Osteoblast (primary cell): ENCODE measurements at regions not wholly inside any gene's neighbourhood (a gene's known extent, or its start where the extent isn't known, plus 50 kb on each side); places are given as distances from the start of the nearest gene placed in this dataset.

Experiments
- DNase-seq: peaks from one replicate; pipeline ENCODE4 v3.0.0; 2011; ENCODE audit warnings: low spot score, mixed read lengths; ENCODE audit not compliant: insufficient read length; ENCODE audit errors: missing footprints
- H2AFZ ChIP-seq: 2 replicates; pipeline ENCODE4 v1.6.0; 2011; ENCODE audit warnings: mild to moderate bottlenecking, low read length
- H3K27ac ChIP-seq: 2 replicates; pipeline ENCODE4 v1.5.1; 2011; ENCODE audit warnings: mild to moderate bottlenecking, low read depth, low read length, moderate library complexity
- H3K27me3 ChIP-seq: 2 replicates; pipeline ENCODE4 v1.6.0; 2012; ENCODE audit warnings: mild to moderate bottlenecking, control low read depth, inconsistent platforms, low read length, moderate library complexity; ENCODE audit not compliant: insufficient read depth
- H3K36me3 ChIP-seq: 2 replicates; pipeline ENCODE4 v1.5.1; 2011; ENCODE audit warnings: mild to moderate bottlenecking, low read length, control low read depth, moderate library complexity; ENCODE audit not compliant: insufficient read depth
- H3K4me1 ChIP-seq: 2 replicates; pipeline ENCODE4 v1.5.1; 2011; ENCODE audit warnings: mild to moderate bottlenecking, low read length, control low read depth, moderate library complexity; ENCODE audit not compliant: insufficient read depth
- H3K4me2 ChIP-seq: 2 replicates; pipeline ENCODE4 v1.6.0; 2011; ENCODE audit warnings: mild to moderate bottlenecking, low read length; ENCODE audit not compliant: insufficient read depth
- H3K4me3 ChIP-seq: fragments of 200-600 bp; sonication (generic); 3 replicates; pipeline ENCODE4 v1.5.1; 2012; ENCODE audit warnings: mild to moderate bottlenecking, low read length, inconsistent platforms; ENCODE audit not compliant: insufficient read depth
- H3K79me2 ChIP-seq: 2 replicates; pipeline ENCODE4 v1.6.0; 2012; ENCODE audit warnings: mild to moderate bottlenecking, low read length, control low read depth, inconsistent platforms; ENCODE audit not compliant: insufficient read depth
- H3K9me3 ChIP-seq: 2 replicates; pipeline ENCODE4 v1.5.1; 2011; ENCODE audit warnings: low read depth, low read length, control low read depth
- H4K20me1 ChIP-seq: 2 replicates; pipeline ENCODE4 v1.6.0; 2012; ENCODE audit warnings: mild to moderate bottlenecking, low read length, control low read depth; ENCODE audit not compliant: insufficient read depth
- TF ChIP-seq, protein P1 (sequence below): IDR thresholded peaks from 2 replicates; pipeline ENCODE4 v1.5.1; 2011; ENCODE audit warnings: mild to moderate bottlenecking, low read depth, low read length, moderate library complexity; ENCODE audit errors: extremely low read depth

DNA sequence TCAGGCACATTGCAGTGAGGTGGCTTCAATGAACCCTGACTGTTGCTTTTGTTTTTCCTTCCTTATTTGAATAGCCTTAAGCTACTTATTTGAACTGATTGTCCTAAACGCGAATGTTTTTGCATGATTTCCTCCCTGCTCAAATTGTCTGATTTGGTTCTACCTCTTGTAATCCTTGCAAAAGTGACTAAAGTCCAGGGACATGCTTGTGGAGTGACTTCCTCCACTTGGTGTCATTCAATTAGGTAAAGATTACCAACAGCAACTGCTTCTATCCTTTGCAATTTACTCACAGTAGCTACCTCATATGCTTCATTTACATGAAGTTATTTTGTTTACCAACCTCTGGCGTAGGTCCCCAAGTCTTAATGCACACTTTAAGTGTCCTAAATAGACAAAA is 295.9 kb upstream of the TMEM229A start:
- no peaks in the 10 kb centered on the region for H3K9me3 ChIP-seq
- H4K20me1 ChIP-seq: no peaks in the 10 kb centered on the region
- TF ChIP-seq, protein P1, sequence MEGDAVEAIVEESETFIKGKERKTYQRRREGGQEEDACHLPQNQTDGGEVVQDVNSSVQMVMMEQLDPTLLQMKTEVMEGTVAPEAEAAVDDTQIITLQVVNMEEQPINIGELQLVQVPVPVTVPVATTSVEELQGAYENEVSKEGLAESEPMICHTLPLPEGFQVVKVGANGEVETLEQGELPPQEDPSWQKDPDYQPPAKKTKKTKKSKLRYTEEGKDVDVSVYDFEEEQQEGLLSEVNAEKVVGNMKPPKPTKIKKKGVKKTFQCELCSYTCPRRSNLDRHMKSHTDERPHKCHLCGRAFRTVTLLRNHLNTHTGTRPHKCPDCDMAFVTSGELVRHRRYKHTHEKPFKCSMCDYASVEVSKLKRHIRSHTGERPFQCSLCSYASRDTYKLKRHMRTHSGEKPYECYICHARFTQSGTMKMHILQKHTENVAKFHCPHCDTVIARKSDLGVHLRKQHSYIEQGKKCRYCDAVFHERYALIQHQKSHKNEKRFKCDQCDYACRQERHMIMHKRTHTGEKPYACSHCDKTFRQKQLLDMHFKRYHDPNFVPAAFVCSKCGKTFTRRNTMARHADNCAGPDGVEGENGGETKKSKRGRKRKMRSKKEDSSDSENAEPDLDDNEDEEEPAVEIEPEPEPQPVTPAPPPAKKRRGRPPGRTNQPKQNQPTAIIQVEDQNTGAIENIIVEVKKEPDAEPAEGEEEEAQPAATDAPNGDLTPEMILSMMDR: no peak
- H3K4me1 ChIP-seq: no peaks in the 10 kb centered on the region
- no peak overlapping the region for H3K4me2 ChIP-seq
- no peaks in the 10 kb centered on the region for H3K36me3 ChIP-seq
- H3K79me2 ChIP-seq: no peaks in the 10 kb centered on the region
- no peak overlapping the region for H3K4me3 ChIP-seq
- H3K27ac ChIP-seq: no peak overlapping the region
- no peaks in the 10 kb centered on the region for H3K27me3 ChIP-seq
- H2AFZ ChIP-seq: no peak overlapping the region
- DNase-seq: no peak

DNA sequence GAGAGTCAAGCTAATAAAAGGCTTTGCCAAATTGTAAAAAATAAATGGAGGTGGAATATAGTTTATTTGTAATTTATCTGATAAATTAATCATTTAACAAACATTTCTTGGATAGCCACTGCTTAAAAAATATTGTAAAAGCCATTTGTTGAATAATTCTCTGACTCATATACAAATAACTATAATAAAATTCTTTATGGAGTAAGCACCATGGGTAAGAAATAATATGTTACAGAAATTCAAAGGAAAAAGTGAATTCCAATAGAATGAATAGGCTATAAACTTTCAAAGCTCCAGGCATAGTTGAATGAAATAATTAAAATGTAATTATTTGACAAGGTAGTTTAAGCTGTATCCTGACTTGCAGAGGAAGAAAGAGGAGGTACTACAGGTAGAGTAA is 291.4 kb upstream of the TMEM229A start:
- Histone ChIP-seq H3K4me3 (no peak overlapping the region), H3K36me3 (no peaks in the 10 kb centered on the region), H3K4me2 (no peak overlapping the region), H3K9me3 (no peaks in the 10 kb centered on the region), H3K79me2 (no peaks in the 10 kb centered on the region), H3K4me1 (no peaks in the 10 kb centered on the region), H4K20me1 (no peaks in the 10 kb centered on the region), H2AFZ (no peak overlapping the region), H3K27ac (no peak overlapping the region), H3K27me3 (no peaks in the 10 kb centered on the region)
- TF ChIP-seq, protein P1: no peak
- DNase-seq: no peak

DNA sequence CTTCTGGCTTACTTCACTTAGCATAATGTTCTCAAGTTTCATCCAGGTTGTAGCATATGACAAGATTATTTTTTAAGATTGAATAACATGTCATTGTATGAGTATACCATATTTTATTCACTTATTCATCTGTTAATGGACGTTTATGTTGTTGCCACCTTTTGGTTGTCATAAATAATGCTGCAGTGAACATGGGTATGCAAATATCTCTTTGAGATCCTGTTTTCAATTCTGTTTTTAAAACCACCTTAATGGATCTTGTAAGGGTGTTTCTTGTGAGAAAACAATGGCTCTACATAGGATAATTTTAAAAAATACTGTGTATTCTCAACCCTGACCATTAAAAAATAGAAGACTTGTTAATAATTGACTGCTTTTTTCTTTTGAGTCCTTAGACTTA is 290.7 kb upstream of the TMEM229A start:
- Histone ChIP-seq H3K27ac (no peak overlapping the region), H3K4me3 (no peak overlapping the region), H3K79me2 (no peaks in the 10 kb centered on the region), H3K9me3 (no peaks in the 10 kb centered on the region), H3K4me1 (no peaks in the 10 kb centered on the region), H3K27me3 (no peaks in the 10 kb centered on the region), H2AFZ (no peak overlapping the region), H3K36me3 (no peaks in the 10 kb centered on the region), H4K20me1 (no peaks in the 10 kb centered on the region), H3K4me2 (no peak overlapping the region)
- TF ChIP-seq, protein P1: no peak
- DNase-seq: no peak

DNA sequence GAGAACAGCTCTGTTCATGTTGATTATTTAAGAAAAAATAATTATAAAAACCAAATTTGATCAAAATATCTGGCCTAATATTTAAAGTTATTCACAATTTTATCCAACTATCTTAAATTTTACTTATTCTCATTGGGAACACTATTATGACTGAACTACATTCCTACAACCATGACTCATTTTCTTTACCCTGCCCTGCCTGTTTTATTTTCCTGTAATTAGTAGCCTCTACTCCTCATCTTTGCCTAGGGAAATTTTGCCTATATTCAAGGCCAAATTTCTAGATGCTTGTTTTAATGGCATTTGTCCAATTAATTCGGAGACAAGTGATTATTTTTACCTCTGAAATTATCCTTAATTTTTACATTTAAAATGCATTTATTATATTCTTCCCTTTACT is 289.7 kb upstream of the TMEM229A start:
- Histone ChIP-seq H2AFZ (no peak overlapping the region), H3K9me3 (no peaks in the 10 kb centered on the region), H3K4me3 (no peak overlapping the region), H4K20me1 (no peaks in the 10 kb centered on the region), H3K4me2 (no peak overlapping the region), H3K4me1 (no peaks in the 10 kb centered on the region), H3K27me3 (no peaks in the 10 kb centered on the region), H3K27ac (no peak overlapping the region), H3K79me2 (no peaks in the 10 kb centered on the region), H3K36me3 (no peaks in the 10 kb centered on the region)
- TF ChIP-seq, protein P1: no peak
- no peak for DNase-seq
